ENCODE measurements at regions not wholly inside any gene's neighbourhood (a gene's known extent, or its start where the extent isn't known, plus 50 kb on each side); places are given as distances from the start of the nearest gene placed in this dataset.

DNA sequence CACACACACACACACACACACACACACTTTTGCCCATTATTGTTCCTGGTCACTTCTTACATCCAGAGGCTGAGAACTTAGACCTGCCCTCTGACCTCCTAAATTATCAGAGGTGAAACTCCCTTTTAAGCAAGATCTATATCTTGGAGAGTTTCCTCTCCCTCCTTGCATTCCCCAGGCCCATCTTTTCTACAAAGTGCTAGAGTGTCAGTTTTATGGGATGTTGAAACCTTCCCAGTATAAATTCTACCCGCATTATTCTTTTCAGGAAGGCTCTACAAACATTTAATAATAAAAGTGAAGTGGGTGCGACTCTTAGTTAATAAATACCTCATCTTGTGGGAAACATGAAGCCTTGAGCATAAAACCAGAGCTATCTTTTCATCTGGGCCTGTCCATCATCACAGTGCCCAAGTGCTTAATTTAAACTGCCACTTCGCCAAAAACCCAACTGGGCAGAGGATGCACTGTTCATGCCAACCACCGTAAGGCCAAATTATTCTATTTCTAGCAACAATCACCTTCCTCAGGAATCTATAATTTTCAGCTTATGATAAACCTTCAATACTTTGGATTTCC lies 458.2 kb upstream of the RUNX1 start:
- ATAC-seq (no peak), DNase-seq (no peak)
- H3K27me3 ChIP-seq: no peaks in the 10 kb centered on the region
- peaks cover 12% of the 10 kb centered on the region for H3K4me1 ChIP-seq
- intact Hi-C loops (cut with DNase I): no loop called here
- H3K36me3 ChIP-seq: no peaks in the 10 kb centered on the region
- H3K27ac ChIP-seq: no peak overlapping the region
- no peak overlapping the region for H3K4me3 ChIP-seq
- TF ChIP-seq, protein P1, sequence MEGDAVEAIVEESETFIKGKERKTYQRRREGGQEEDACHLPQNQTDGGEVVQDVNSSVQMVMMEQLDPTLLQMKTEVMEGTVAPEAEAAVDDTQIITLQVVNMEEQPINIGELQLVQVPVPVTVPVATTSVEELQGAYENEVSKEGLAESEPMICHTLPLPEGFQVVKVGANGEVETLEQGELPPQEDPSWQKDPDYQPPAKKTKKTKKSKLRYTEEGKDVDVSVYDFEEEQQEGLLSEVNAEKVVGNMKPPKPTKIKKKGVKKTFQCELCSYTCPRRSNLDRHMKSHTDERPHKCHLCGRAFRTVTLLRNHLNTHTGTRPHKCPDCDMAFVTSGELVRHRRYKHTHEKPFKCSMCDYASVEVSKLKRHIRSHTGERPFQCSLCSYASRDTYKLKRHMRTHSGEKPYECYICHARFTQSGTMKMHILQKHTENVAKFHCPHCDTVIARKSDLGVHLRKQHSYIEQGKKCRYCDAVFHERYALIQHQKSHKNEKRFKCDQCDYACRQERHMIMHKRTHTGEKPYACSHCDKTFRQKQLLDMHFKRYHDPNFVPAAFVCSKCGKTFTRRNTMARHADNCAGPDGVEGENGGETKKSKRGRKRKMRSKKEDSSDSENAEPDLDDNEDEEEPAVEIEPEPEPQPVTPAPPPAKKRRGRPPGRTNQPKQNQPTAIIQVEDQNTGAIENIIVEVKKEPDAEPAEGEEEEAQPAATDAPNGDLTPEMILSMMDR (IDR thresholded peaks at IDR 0.05): no peak
- no peaks in the 10 kb centered on the region for H3K9me3 ChIP-seq

DNA sequence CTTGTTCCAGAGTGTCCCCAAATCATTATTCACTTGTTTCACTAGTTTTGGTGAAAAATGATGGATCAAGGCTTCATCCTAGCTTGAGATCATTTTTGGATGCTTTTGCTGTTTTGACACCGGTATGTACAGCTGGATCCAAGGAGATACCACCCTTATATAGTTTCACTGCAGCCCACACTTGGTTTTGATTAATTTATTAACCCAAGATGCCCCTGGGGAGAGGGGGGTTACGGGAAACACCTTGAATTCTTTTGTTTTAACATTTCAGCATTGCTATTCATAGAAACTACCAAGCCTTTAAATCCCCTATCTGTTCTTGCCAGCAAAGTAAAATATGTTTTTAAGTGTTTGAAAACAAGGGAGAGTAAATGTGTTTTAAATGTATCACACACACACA lies 457.7 kb upstream of the RUNX1 start:
- DNase-seq: no peak
- H3K36me3 ChIP-seq: no peaks in the 10 kb centered on the region
- no peaks in the 10 kb centered on the region for H3K27me3 ChIP-seq
- no peaks in the 10 kb centered on the region for H3K9me3 ChIP-seq
- intact Hi-C loops (cut with DNase I): no loop called here
- H3K27ac ChIP-seq: no peak overlapping the region
- peaks cover 12% of the 10 kb centered on the region for H3K4me1 ChIP-seq
- no peak overlapping the region for H3K4me3 ChIP-seq
- TF ChIP-seq, protein P1 (IDR thresholded peaks at IDR 0.05): no peak
- ATAC-seq: no peak

DNA sequence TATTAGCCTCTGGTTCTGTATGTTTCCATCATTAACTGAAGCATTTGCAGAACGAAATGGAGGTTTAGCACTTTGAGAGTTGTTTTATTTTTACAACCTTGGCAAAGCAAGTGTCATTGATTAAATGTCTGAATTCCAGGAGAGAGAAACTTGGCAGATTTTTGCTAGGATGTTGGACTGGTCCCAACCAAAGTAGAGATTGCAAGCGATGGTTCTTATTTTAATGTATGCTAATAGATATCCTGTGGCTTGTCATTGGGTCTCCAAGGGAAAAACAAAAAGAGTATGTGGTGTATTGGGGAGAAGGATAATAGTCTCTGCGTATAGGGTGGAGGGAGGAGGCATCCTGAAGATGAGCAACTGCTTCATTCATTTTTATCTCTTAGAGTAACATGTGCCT lies 457.2 kb upstream of the RUNX1 start:
- intact Hi-C loops (cut with DNase I): no loop called here

DNA sequence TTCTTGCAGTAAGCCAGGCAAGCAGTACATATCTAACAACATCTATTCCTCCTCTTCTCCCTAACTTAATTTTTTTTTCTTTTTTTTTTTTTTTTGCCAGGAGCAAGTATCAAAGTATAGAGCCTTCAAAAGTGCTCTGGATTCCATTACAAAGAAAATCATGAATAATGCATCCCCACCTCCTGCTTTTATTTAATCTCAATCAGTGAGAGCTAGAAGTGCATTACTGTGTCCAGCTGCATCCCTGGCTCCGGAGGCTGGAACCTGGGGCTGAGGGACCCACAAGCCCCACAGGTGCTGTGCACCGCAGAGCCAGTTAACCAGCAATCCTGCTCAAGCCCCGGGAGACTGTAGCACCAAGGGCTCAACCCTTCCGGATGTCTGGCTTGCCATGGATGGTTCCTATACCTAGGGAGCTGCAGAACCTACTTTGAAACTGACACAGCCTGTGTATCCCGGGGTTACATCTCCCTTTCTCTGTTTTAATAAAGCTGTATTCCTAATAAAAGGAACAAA lies 455.9 kb upstream of the RUNX1 start:
- no peaks in the 10 kb centered on the region for H3K36me3 ChIP-seq
- no peaks in the 10 kb centered on the region for H3K9me3 ChIP-seq
- DNase-seq (no peak), ATAC-seq (no peak)
- TF ChIP-seq, protein P1 (IDR thresholded peaks at IDR 0.05): no peak
- no peak overlapping the region for H3K27ac ChIP-seq
- peaks cover 12% of the 10 kb centered on the region for H3K4me1 ChIP-seq
- H3K4me3 ChIP-seq: no peak overlapping the region
- no peaks in the 10 kb centered on the region for H3K27me3 ChIP-seq
- intact Hi-C loops (cut with DNase I): no loop called here

More for the DNA sequence above, 457.2 kb upstream of the RUNX1 start:
- no peak overlapping the region for H3K4me3 ChIP-seq
- no peak for DNase-seq
- TF ChIP-seq, protein P1 (IDR thresholded peaks at IDR 0.05): no peak
- H3K9me3 ChIP-seq: no peaks in the 10 kb centered on the region
- H3K27me3 ChIP-seq: no peaks in the 10 kb centered on the region
- no peak for ATAC-seq
- peaks cover 12% of the 10 kb centered on the region for H3K4me1 ChIP-seq
- H3K27ac ChIP-seq: no peak overlapping the region
- H3K36me3 ChIP-seq: no peaks in the 10 kb centered on the region

DNA sequence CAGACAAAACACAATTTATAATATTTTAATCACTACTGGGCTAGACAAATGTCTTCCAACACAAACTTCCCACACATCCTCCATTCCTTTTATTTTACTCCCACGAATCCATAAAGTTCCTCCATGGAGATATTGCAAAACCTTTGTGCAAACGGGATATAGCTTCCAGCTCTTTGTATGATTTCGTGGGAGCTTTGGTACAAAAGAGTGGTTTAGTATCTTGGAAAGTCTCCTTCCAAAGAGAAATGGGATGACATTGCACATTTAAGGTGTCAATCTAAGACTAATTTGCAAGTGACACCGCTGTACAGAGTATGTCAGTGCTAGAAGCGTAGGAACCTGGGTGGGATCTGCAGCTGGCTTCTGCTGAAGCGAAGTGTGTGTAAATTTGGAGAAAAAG lies 455.2 kb upstream of the RUNX1 start:
- no peaks in the 10 kb centered on the region for H3K36me3 ChIP-seq
- TF ChIP-seq, protein P1 (IDR thresholded peaks at IDR 0.05): no peak
- no peaks in the 10 kb centered on the region for H3K27me3 ChIP-seq
- ATAC-seq: no peak
- H3K27ac ChIP-seq: peak overlapping the region; percentile 18
- DNase-seq: no peak
- peaks cover 12% of the 10 kb centered on the region for H3K4me1 ChIP-seq
- intact Hi-C loops (cut with DNase I): no loop called here
- H3K9me3 ChIP-seq: no peaks in the 10 kb centered on the region
- H3K4me3 ChIP-seq: no peak overlapping the region

DNA sequence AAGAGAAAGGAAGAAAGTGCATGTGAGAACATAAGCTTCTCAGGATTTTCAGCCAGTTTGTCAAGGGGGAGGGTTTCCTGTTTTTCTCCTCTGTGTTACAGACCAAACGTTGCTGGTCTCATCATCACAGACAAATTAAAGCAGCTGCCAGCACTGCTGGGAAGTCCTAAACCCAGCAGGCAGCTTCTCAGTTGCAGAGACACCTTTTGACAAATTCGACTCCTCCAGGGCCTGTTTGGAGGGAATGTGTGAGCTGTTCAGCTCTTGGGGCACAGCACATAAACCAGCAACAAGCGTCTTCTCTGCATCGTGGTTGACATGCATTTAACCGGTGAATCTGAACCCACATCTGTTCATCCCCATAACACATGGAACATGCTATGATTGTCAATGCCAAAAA lies 454.6 kb upstream of the RUNX1 start:
- H3K4me1 ChIP-seq: peaks cover 12% of the 10 kb centered on the region
- no peaks in the 10 kb centered on the region for H3K9me3 ChIP-seq
- intact Hi-C loops (cut with DNase I): no loop called here
- no peaks in the 10 kb centered on the region for H3K27me3 ChIP-seq
- H3K27ac ChIP-seq: peak overlapping the region; percentile 18
- no peak overlapping the region for H3K4me3 ChIP-seq
- ATAC-seq: peak; percentile 15
- TF ChIP-seq, protein P1 (IDR thresholded peaks at IDR 0.05): no peak
- no peaks in the 10 kb centered on the region for H3K36me3 ChIP-seq
- no peak for DNase-seq

Measured in upper lobe of right lung (tissue), 1 donor.